H9 (cell line): ENCODE measurements at regions not wholly inside any gene's neighbourhood (a gene's known extent, or its start where the extent isn't known, plus 50 kb on each side); places are given as distances from the start of the nearest gene placed in this dataset.

Experiments used
- DNase-seq: peaks from one replicate; pipeline ENCODE4 v3.0.0-alpha.2; 2017
- H2AFZ ChIP-seq: one replicate; pipeline ENCODE4 v1.6.1; 2013; ENCODE audit warnings: mild to moderate bottlenecking, low read length, control low read depth, moderate library complexity
- H2AK5ac ChIP-seq: 2 replicates; pipeline ENCODE4 v1.6.1; 2013; ENCODE audit warnings: low read length, control low read depth, mixed read lengths; ENCODE audit not compliant: insufficient read length
- H2BK120ac ChIP-seq: one replicate; pipeline ENCODE4 v1.6.1; 2013; ENCODE audit warnings: low read depth, mild to moderate bottlenecking, low read length, control low read depth, inconsistent platforms; ENCODE audit not compliant: poor library complexity, severe bottlenecking
- H2BK12ac ChIP-seq: 2 replicates; pipeline ENCODE4 v1.6.1; 2013; ENCODE audit warnings: low read length, control low read depth, mixed read lengths, low read depth; ENCODE audit not compliant: insufficient read length
- H2BK15ac ChIP-seq: 2 replicates; pipeline ENCODE4 v1.6.1; 2013; ENCODE audit warnings: low read depth, low read length, control low read depth
- H2BK20ac ChIP-seq: one replicate; pipeline ENCODE4 v1.6.1; 2013; ENCODE audit warnings: low read depth, mild to moderate bottlenecking, low read length, control low read depth, inconsistent platforms; ENCODE audit not compliant: poor library complexity, severe bottlenecking
- H2BK5ac ChIP-seq: 2 replicates; pipeline ENCODE4 v1.6.1; 2013; ENCODE audit warnings: low read length, control low read depth, mixed read lengths; ENCODE audit not compliant: insufficient read length
- H3K14ac ChIP-seq: 2 replicates; pipeline ENCODE4 v1.6.1; 2013; ENCODE audit warnings: low read length, control low read depth; ENCODE audit not compliant: insufficient read depth
- H3K18ac ChIP-seq: 2 replicates; pipeline ENCODE4 v1.6.1; 2013; ENCODE audit warnings: low read depth, mild to moderate bottlenecking, mixed read lengths, low read length, control low read depth; ENCODE audit not compliant: insufficient read length
- H3K23ac ChIP-seq: 2 replicates; pipeline ENCODE4 v1.6.1; 2013; ENCODE audit warnings: low read length, control low read depth, mixed read lengths, low read depth; ENCODE audit not compliant: insufficient read length
- H3K23me2 ChIP-seq: 2 replicates; pipeline ENCODE4 v1.6.1; 2013; ENCODE audit warnings: low read depth, mild to moderate bottlenecking, mixed read lengths, low read length, control low read depth; ENCODE audit not compliant: insufficient read length, poor library complexity, severe bottlenecking
- H3K27ac ChIP-seq: 2 replicates; pipeline ENCODE4 v1.5.1; 2013; ENCODE audit warnings: low read length, control low read depth, mixed read lengths, low read depth; ENCODE audit not compliant: insufficient read length
- H3K27me3 ChIP-seq: 2 replicates; pipeline ENCODE4 v1.6.1; 2013; ENCODE audit warnings: low read length, control low read depth, inconsistent platforms; ENCODE audit not compliant: insufficient read depth
- H3K4ac ChIP-seq: 2 replicates; pipeline ENCODE4 v1.6.1; 2013; ENCODE audit warnings: low read depth, mild to moderate bottlenecking, control low read depth, inconsistent platforms, low read length, moderate library complexity
- H3K4me1 ChIP-seq: 2 replicates; pipeline ENCODE4 v1.6.1; 2013; ENCODE audit warnings: low read length, control low read depth, inconsistent platforms; ENCODE audit not compliant: insufficient read depth
- H3K4me2 ChIP-seq: 2 replicates; pipeline ENCODE4 v1.6.1; 2013; ENCODE audit warnings: low read length, control low read depth, mixed read lengths; ENCODE audit not compliant: insufficient read length, insufficient read depth
- H3K56ac ChIP-seq: 2 replicates; pipeline ENCODE4 v1.6.1; 2013; ENCODE audit warnings: low read depth, mild to moderate bottlenecking, mixed read lengths, low read length, control low read depth; ENCODE audit not compliant: insufficient read length
- H3K79me1 ChIP-seq: 2 replicates; pipeline ENCODE4 v1.6.1; 2013; ENCODE audit warnings: low read depth, mild to moderate bottlenecking, moderate library complexity, low read length, control low read depth, inconsistent platforms; ENCODE audit not compliant: insufficient read depth, poor library complexity, severe bottlenecking
- H3K79me2 ChIP-seq: 2 replicates; pipeline ENCODE4 v1.6.1; 2013; ENCODE audit warnings: low read length, control low read depth, inconsistent platforms; ENCODE audit not compliant: insufficient read depth
- H3K9ac ChIP-seq: 2 replicates; pipeline ENCODE4 v1.6.1; 2013; ENCODE audit warnings: low read length, control low read depth, mixed read lengths; ENCODE audit not compliant: insufficient read length; ENCODE audit errors: extremely low read depth
- H3K9me3 ChIP-seq: one replicate; pipeline ENCODE4 v1.6.1; 2013; ENCODE audit warnings: low read depth, low read length, inconsistent platforms; ENCODE audit not compliant: control insufficient read depth
- H3T11ph ChIP-seq: one replicate; pipeline ENCODE4 v1.6.1; 2013; ENCODE audit warnings: mild to moderate bottlenecking, low read length, control low read depth, inconsistent platforms
- H4K20me1 ChIP-seq: one replicate; pipeline ENCODE4 v1.6.1; 2013; ENCODE audit not compliant: control insufficient read depth, insufficient read length, insufficient read depth
- H4K5ac ChIP-seq: 2 replicates; pipeline ENCODE4 v1.6.1; 2013; ENCODE audit warnings: low read depth, mild to moderate bottlenecking, mixed read lengths, low read length, control low read depth; ENCODE audit not compliant: insufficient read length
- H4K8ac ChIP-seq: replicated peaks from 2 replicates; pipeline ENCODE4 v1.6.1; 2013; ENCODE audit warnings: low read length, control low read depth, mixed read lengths, low read depth; ENCODE audit not compliant: insufficient read length
- H4K91ac ChIP-seq: 2 replicates; pipeline ENCODE4 v1.6.1; 2013; ENCODE audit warnings: low read depth, mild to moderate bottlenecking, moderate library complexity, mixed read lengths, low read length, control low read depth; ENCODE audit not compliant: insufficient read length
- H3K27ac Mint-ChIP-seq, 3 experiments: 2 replicates in 2 of 3; 3 replicates in 1 of 3; pipeline ENCODE4 v1.8.0; 2020 to 2021; ENCODE audit warnings: mixed read lengths in 3 of 3, mild to moderate bottlenecking in 1 of 3, moderate library complexity in 1 of 3
- H3K27me3 Mint-ChIP-seq: 2 replicates; pipeline ENCODE4 v1.8.0; 2021; ENCODE audit warnings: low read depth, mild to moderate bottlenecking, moderate library complexity, mixed read lengths
- H3K36me3 Mint-ChIP-seq, 3 experiments: 2 replicates in 2 of 3; 3 replicates in 1 of 3; pipeline ENCODE4 v1.8.0; 2020 to 2021; ENCODE audit warnings: low read depth in 3 of 3, mixed read lengths in 3 of 3; ENCODE audit not compliant: insufficient read depth in 1 of 3
- H3K4me1 Mint-ChIP-seq, 2 experiments: 2 replicates each; pipeline ENCODE4 v1.8.0; 2020; ENCODE audit warnings: mixed read lengths in 2 of 2
- H3K4me3 Mint-ChIP-seq, 2 experiments: 2 replicates in 1 of 2; 3 replicates in 1 of 2; pipeline ENCODE4 v1.8.0; 2020 to 2021; ENCODE audit warnings: mild to moderate bottlenecking in 2 of 2, mixed read lengths in 2 of 2, moderate library complexity in 1 of 2
- H3K9me3 Mint-ChIP-seq, 2 experiments: 2 replicates in 1 of 2; 3 replicates in 1 of 2; pipeline ENCODE4 v1.8.0; 2020; ENCODE audit warnings: mild to moderate bottlenecking in 2 of 2, mixed read lengths in 2 of 2, moderate library complexity in 1 of 2
- CTCF ChIP-seq: fragments of 200-600 bp; sonication (generic); conservative IDR thresholded peaks from 3 replicates; pipeline ENCODE4 v1.8.0; 2021; ENCODE audit warnings: antibody characterized with exemption, mild to moderate bottlenecking

GRCh38 chr7:46725838-46726237 lies 804.8 kb upstream of the IGFBP3 start:
- Histone ChIP-seq H4K20me1 (no peaks in the 10 kb centered on the region), H3K14ac (no peak overlapping the region), H3K4me1 (no peaks in the 10 kb centered on the region), H3T11ph (no peak overlapping the region), H4K91ac (no peak overlapping the region), H3K23me2 (no peaks in the 10 kb centered on the region), H2BK120ac (no peak overlapping the region), H2BK20ac (no peak overlapping the region), H3K9me3 (no peaks in the 10 kb centered on the region), H2BK15ac (no peak overlapping the region), H2AFZ (no peak overlapping the region), H3K56ac (no peak overlapping the region), H4K5ac (no peak overlapping the region), H3K27ac (no peak overlapping the region), H2BK5ac (no peak overlapping the region), H3K18ac (no peak overlapping the region), H3K79me2 (no peaks in the 10 kb centered on the region), H4K8ac (no peak overlapping the region), H3K79me1 (no peaks in the 10 kb centered on the region), H3K27me3 (no peaks in the 10 kb centered on the region), H2AK5ac (no peak overlapping the region), H3K4ac (no peak overlapping the region), H3K4me2 (no peak overlapping the region), H2BK12ac (no peak overlapping the region), H3K23ac (no peak overlapping the region), H3K9ac (no peak overlapping the region)
- H3K4me1 Mint-ChIP-seq: no peaks in the 10 kb centered on the region
- peaks cover 0 to 3% (median 0%) of the 10 kb centered on the region in 3 experiments; a peak in 2 of 7 replicates for H3K36me3 Mint-ChIP-seq
- no peak for TF ChIP-seq CTCF
- H3K9me3 Mint-ChIP-seq: no peaks in the 10 kb centered on the region; a peak in 1 of 5 replicates
- no peak overlapping the region for H3K4me3 Mint-ChIP-seq
- no peaks in the 10 kb centered on the region for H3K27me3 Mint-ChIP-seq
- DNase-seq: no peak
- no peak overlapping the region for H3K27ac Mint-ChIP-seq
